Activated CD4-positive, alpha-beta T cell treated with anti-CD3 and anti-CD28 coated beads, Interleukin-2, amount 50 U/mL, for 16 hours (primary cell): ENCODE measurements at regions not wholly inside any gene's neighbourhood (a gene's known extent, or its start where the extent isn't known, plus 50 kb on each side); places are given as distances from the start of the nearest gene placed in this dataset.
"Not testable (repeated sequence)": the region's sequence is repeated elsewhere in the genome, so short reads cannot be mapped to it uniquely, and the experiment has no call there.

Experiments used
- DNase-seq: peaks from one replicate; pipeline ENCODE4 v3.0.0-alpha.2; 2020

DNA sequence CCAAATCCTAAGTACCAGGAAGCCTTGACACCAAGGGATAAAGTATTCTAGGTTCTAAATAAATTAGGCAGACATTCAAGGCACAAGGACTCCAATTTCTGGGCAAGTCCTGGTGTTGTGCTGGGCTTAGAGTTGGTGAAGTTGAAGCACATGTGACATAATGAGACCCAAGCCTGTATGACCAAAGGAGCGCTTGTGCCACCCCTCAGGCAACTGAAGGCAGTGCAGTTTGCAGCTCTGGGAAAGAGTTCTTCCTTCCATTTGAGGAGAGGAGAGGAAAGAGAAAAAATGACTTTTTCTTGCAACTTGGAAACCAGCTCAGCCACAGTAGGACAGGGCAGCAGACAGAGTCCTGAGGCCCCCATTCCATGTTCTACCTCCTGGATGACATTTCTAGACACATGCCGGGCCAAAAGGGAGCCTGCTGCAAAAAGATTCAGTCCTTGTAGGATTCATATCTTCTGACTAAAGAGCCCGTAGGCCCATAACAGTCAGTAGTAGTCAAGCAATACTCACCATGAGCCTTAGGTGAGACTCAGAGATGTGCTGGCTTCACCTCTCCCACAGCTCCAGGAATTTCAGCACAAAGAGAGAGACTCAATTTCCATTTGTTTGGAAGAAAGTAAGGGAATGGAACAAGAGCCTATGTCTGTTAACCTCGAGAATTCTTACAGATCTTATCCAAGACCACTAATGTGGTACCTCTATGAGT lies 588.8 kb upstream of the BCHE start:
- no peak for DNase-seq

DNA sequence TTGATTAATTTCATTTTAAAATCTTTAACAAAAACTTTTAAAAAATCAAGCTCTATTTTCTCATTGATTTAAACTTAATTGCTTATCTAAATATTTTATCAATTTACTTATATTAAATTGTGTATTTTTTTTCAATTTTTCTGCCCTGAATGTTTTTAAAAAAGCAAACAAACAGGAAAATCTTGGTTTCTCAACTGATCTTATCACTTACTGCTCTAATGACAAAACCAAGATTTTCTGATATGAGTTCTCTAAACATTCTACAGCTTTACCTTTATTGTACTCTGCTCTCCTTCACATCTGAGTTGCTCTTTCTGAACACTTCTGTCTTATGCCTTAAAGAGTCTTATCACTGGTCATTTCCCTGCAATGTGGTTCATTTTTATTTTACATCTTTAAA lies 587.8 kb upstream of the BCHE start:
- no peak for DNase-seq

DNA sequence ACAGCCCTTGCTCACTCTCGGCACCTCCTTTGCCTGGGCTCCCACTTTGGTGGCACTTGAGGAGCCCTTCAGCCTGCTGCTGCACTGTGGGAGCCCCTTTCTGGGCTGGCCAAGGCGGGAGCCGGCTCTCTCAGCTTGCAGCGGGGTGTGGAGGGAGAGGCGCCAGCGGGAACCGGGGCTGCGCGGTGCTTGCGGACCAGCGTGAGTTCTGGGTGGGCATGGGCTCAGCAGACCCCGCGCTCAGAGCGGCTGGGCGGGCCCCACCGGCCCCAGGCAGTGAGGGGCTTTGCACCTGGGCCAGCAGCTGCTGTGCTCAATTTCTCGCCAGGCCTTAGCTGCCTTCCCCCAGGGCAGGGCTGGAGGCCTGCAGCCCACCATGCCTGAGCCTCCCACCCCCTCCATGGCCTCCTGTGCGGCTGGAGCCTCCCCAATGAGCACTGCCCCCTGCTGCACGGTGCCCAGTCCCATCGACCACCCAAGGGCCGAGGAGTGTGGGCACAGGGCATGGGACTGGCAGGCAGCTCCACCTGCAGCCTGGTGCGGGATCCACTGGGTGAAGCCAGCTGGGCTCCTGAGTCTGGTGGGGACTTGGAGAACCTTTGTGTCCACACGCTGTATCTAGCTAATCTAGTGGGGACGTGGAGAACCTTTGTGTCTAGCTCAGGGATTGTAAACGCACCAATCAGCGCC lies 586.7 kb upstream of the BCHE start:
- DNase-seq = not testable (repeated sequence)

DNA sequence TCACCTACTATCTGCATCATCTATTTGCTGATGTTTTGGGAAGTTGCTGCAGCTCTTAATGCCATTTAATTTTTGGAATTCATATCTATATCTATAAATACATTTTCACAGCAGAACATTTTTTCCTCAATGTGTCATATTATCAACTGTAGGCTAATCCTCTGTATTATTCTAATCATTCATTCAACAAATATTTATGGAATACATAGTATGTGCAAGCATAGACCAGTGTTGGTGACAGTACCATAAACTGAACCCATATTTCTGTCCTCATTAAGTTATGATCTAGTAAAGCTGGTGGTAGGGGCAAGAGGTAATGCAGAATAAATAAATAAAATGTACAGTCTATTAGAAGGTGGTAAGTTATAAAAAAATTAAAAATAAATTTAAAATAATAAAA lies 585.3 kb upstream of the BCHE start:
- DNase-seq = no peak

DNA sequence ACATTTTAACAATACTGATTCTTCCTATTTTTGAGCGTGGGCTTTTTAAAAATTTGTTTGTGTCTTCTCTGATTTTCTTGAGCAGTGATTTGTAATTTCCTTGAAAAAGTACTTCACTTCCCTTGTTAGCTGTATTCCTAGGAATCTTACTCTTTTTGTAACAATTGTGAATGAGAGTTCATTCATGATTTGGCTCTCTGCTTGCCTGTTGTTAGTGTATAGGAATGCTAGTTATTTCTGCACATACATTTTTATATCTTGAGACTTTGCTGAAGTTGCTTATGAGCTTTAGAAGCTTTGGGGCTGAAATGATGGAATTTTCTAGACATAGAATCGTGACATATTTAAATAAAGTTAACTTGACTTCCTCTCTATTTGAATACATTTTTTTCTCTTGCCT lies 582.8 kb upstream of the BCHE start:
- no peak for DNase-seq

DNA sequence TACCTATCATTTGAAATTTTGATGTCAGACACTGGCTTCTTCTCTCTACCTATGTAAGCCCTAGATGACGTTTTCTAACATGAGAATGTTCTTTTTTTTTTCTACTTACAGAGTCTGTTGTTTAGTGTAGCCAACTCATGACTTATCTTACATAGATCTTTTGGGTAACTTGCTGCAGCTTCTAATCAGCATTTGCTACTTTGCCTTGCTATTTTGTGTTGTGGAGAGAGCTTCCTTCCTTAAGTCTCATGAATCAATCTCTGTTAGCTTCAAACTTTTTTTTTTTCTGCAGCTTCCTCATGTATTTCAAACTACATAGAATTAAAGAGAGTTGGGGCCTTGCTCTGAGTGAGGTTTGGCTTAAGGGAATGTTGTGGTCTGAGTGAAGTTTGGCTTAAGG lies 568.7 kb upstream of the BCHE start:
- DNase-seq = no peak

DNA sequence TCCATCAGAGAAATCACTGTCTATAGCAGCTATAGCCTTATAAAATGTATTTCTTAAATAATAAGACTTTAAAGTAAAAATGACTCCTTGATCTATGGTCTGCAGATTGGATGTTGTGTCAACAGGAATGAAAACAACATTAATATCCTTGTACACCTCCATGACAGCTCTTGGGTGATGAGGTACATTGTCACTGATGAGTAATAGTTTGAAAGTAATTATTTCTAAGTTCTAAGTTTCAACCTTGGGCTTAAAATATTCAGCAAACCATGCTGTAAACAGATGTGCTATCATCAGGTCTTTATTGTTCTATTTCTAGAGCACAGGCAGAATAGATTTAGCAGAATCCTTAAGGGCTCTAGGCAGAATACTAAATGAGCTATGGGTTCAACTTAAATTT lies 568.2 kb upstream of the BCHE start:
- DNase-seq = no peak

DNA sequence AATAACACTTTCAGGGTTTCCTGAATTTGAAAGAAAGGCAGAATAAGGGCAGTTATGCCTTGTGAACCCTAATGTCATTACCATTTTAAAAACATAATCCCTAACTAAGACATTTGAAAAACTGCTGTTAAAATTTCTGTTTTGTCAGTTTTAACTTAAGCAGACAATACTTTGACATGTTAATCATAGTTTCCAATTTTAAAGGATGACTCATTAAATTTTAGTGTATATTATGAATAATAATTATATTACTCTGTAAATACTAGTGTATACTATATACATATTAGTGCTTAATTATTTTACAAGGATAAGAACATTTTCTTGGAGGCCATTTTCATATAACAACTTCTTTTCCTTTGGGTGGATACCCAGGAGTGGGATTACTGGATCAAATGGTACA lies 553.1 kb upstream of the BCHE start:
- no peak for DNase-seq

DNA sequence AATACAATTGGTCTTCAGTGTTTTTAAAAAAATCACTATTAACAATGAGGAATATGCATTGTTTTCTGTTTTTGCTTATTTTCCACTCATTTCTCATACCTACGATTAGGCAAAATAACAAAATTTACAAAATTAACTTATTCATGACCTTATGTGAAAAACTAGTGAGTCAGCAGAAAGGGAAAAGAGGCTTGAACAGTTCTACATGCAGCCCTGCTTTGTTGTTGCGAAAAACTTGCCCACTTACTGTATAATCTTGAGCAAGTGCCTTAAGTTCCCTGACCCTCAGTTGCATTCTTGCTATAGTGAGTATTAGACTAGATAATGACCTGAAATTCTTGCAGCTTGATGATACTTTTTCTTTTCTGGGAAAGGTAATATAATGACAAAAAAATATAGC lies 551.1 kb upstream of the BCHE start:
- DNase-seq = no peak

DNA sequence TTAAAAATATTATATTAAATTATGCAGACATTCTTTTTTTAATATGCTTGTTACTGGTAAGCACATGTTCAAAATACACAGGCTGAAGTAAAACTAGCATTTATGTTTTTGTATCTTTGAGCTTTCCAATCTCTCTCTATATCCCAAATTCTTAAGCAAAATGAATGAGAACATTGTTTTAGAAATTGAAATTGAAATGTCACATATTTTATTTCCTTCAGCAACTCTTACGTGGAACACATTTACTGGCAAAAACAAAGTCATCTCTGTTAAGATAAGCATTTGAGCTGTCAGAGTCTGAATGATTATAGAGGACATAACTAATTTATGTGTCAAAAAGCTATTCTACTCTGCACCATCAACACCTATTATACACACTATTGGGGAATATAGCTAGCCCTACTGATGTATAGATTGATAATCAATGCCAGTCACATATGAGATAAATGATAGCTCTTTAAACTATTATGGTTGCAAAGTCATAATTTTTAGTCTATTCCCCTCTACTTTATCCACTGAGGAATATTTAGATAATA lies 535.4 kb upstream of the BCHE start:
- DNase-seq = no peak

DNA sequence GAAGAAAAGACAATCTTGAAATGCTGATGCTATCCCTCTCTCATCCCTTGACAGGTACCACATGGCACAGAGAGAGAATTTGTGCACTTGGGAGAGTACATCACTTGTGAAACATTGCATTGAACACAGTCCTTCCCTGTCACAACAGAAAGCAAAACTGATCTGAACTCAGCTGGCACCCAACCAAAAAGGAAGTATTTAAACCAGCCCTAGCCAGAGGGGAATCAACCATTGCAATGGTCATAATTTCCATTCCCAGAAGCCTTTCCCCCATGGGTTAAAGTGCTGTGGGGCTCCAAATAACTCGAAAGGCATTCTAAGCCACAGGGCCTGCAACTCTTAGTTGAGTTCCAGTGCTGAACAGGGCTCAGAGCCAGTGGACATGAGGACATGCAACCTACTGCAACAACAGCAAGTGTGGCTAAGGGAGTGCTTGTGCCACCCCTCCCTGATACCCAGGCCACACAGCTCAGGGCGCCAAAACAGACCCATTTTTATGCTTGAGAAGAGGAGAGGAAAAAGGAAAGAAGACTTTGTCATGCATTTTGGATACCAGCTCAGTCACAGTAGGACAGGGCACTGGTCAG lies 530.8 kb upstream of the BCHE start:
- DNase-seq = no peak

DNA sequence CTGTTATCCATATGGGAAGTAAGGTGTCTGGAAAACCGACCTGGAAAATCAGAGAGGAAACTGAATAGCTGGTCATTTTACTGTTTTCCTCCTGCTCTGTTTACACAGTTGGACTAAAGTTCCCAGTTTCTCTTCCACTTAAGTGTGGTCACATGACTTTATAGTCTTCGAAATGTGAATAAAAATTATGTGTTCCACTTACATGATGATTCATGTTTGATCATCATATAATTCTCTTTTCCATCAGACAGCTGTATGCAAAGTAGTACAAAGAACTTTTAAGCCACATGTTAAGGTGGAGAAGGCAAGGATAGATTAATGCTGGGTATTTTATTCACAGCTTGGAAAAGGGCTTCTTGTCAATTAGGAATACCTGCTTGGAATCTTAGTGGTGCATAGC lies 525.5 kb upstream of the BCHE start:
- no peak for DNase-seq

DNA sequence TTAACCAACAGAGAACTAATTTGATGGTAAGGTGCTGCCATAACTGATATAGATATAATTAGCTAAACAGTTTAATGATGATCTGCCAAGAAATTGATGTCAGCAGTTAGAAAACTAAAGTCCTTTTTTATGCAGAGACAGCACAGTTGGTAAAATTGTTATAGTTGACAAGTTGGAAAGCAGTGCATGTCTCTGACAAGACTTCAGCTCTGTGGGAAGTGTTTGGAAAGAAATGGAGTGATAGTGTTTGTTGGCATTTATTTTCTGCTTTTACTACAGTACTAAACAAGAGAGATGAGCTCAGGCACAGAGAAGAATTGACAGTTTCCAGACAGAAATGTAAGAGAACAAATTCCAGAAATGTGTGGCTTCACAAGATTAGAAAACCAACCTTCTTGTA lies 523.5 kb upstream of the BCHE start:
- no peak for DNase-seq

DNA sequence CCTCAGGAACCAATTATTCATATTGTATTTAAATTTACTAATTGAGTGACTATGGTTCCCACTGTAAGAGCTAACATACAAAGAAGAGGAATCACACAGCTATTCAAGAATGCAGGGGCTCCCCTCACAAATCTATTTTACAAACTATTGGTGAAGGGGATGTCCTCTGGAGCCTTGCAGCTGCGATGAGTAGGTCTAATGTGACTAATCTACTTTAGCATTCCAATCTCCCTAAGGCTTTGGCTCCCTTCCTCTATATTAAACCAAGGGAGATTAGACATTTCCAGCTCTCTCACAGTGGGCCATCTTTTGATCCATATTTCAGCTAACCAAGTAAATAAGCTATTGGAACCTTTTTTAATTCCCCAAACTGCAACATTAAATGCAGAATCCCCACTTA lies 514.2 kb upstream of the BCHE start:
- no peak for DNase-seq

DNA sequence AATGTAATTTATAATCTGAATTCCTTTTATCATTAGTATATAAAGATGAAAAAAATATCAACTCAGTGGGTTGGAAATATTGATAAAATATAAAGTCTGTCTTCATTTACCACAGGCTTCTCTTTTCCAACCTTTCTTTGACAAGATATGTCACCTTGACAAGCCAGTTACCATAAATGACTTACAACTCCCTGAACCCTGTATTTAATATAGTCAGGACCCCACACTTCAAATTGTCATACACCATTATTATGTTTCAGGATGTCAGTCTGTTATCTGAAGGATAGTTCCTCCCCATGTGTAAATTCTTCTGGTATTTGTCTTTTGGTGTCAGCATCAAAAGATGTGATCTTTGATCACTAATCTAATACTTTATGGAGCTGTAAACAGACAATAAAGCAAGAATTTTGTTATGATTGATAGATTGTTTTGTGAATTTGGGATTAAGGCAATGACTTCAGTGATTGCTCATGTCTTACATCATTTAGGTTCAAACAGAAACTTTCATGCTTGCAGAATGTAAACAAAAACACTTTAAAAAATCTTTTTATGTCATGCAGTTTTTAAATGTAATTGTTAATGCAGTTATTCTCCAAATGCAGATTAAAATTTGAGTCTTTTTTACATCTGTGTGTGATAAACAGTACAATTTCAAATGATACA lies 503.5 kb upstream of the BCHE start:
- DNase-seq = no peak

DNA sequence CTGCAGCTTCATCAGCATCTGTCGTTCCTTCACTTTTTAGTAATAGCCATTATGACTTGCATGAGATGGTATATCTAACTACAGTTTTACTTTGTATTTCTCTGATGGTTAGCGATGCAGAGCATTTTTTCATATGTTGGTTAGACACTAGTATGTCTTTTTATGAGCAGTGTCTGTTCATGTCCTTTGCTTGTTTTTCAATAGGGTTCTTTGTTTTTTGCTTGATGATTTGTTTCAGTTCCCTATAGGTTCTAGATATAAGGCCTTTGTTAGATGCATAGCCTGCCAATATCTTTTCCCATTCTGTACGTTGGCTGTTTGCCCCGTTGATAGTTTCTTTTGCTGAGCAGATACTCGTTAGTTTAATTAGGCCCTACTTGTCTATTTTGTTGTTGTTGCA lies 487.2 kb upstream of the BCHE start:
- DNase-seq = no peak

DNA sequence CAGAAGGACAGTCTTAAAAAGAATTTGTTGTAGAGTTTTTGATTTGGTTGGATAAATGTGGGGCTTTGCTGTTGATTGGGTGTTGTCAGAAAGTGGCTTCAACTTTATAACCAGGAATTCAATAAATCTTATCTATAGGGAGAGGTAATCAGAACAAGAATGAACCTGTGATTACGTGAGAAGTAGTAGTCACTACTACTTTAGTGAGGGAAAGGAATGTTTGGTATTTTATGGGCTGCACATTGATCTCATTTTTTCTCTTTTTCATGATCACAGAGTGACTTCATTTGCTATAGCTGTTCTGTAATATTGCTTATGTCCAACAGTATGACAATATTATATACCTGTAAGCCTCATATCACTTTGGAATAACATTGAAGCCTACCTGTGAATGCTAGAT lies 485.2 kb upstream of the BCHE start:
- DNase-seq = no peak

DNA sequence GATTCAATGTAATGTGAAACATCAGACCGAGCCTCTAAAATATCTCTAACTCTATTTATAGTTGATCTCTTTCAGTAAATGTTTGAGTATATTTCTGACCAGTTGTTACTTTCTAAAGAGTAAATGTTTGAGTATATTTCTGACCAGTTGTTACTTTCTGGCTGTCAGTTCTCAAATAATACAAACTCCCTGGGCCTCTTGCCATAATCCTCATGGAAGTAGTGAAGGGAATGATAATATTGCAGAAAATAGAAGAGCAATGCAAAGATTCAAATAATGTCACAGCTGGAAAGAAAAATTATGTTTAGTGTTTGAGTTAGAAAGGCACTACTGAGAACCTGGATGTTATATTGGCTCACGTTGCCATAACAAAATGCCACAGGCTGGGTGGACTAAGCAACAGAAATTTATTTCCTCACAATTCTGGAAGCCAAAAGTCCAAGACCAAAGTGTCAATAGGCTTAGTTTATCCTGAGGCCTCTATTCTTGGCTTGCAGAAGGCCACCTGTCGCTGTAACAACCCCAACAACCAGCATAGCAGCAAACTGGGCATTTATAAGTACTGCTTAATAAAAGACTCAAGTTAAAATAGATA lies 470.6 kb upstream of the BCHE start:
- DNase-seq = no peak

DNA sequence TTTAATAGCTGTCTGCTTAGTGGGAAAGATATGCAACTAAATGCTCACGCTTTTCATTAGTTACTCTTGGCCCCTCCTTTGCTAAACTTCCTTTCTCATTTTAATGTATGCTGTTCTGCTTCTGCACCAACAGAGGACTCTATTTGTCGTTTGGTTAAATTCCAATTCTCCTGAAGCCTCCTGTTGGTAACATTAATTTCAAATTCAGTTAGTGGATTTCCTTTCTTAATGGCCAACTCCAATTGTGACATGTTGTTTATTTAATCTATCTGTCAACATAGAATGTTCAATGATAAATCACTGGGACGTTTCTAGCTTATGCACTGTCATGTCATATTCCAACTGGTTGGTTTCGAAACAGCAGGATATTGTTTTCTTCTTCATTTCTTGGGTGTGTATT lies 467.4 kb upstream of the BCHE start:
- DNase-seq = no peak

DNA sequence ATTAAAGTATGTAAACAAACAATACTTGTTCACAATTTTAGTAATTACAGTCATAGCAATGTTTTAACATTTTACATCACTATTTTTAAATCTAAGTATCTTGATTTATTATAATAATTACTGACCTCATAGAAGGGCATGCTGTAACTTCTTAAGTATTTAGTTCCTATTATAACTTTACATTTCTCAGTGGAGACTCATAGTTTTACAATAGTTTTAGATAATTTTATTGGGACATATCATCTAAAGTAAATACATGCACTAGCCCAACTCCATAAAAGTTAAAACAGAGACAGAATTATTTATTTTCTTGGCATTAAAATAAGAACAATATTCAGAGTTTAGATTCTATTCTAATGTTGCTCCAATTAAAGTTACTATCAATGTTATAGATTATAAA lies 466.5 kb upstream of the BCHE start:
- no peak for DNase-seq

DNA sequence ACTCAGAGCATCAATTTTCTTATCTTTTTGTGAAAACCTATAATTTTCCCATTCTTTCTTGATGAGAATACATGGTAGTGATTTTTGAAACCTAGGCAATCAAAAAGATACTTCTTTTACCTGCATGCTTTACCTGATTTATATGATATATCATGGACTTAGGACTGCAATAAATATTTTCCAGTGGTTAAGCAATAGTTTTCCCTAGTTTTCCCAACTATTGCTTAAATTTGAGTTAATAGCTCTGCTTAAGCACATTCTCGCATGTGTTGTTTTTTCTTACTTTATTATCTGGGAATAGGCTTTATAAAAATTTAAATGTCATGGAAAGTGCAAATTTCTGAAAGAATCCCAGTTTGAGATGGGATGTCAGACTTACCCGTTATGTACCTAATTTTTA lies 465.1 kb upstream of the BCHE start:
- no peak for DNase-seq

DNA sequence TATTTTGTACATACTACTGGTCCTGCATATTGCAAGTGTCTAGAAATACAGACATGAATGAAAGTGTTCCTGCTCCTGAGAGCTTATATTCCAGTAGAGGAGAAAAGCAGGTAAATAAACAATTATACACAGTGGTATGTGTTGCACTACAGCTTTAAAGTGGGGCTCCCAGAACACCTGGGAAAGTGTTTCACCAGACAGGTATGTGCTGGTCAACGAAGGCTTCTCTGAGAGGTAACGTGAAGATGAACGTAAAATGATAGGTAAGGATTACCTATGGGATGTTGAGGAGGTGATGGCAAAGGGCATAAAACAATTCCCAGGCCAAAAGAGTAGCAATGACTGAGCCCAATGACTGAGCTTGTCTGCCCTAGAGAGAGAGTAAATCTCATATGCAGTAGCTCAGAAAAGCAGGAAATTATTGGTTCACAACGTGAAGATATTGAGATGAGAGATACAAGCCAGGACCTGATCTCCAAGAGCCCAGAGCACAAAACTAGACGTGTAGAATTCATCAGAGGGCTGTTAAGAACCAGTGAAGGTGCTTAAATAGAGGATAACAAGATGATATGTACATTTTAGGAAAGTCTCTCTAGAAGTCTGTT lies 459.1 kb upstream of the BCHE start:
- DNase-seq = no peak
